ENCODE measurements at regions not wholly inside any gene's neighbourhood (a gene's known extent, or its start where the extent isn't known, plus 50 kb on each side); places are given as distances from the start of the nearest gene placed in this dataset.

- peaks cover 0 to 4% (median 3%) of the 10 kb centered on the region in 5 experiments for H3K9me3 ChIP-seq (ENCODE audit: control extremely low read depth in 1 of 5, control insufficient read depth in 4 of 5, insufficient read depth in 2 of 5, low read depth in 1 of 5, low read length in 4 of 5)
- H3K27me3 ChIP-seq (replicated peaks in 2 of 5; ENCODE audit: control insufficient read depth in 4 of 5, insufficient read depth in 5 of 5, low read length in 4 of 5): no peaks in the 10 kb centered on the region
- WGBS (ENCODE audit: insufficient coverage): 82% methylated on average over 3 of the region's 5 CpGs
- CTCF ChIA-PET: interaction anchor here (0.7 kb wide), 1 partner anchor 190 kb away, joined by 3 read pairs; no protein-coding TSS in a partner anchor
- POLR2A ChIA-PET: no interaction called here
- H3K36me3 ChIP-seq (ENCODE audit: control insufficient read depth in 4 of 4, insufficient read depth in 4 of 4, low read length in 3 of 4): no peaks in the 10 kb centered on the region
- H3K4me3 ChIP-seq (ENCODE audit: control insufficient read depth in 1 of 7, extremely low read depth in 1 of 7, insufficient read depth in 4 of 7, low read depth in 2 of 7, low read length in 6 of 7): no peak overlapping the region
- H3K4me1 ChIP-seq (ENCODE audit: control extremely low read depth in 1 of 4, control insufficient read depth in 4 of 4, insufficient read depth in 4 of 4, low read length in 3 of 4): no peaks in the 10 kb centered on the region
- DNase-seq: no peak
- no peak overlapping the region for H3K27ac ChIP-seq (ENCODE audit: insufficient read depth in 1 of 2, low read depth in 1 of 2, low read length in 2 of 2, poor library complexity in 1 of 2, severe bottlenecking in 2 of 2)
Measured at GRCh38 chr20:60813066-60813465, 439.0 kb upstream of the CDH4 start.

DNA sequence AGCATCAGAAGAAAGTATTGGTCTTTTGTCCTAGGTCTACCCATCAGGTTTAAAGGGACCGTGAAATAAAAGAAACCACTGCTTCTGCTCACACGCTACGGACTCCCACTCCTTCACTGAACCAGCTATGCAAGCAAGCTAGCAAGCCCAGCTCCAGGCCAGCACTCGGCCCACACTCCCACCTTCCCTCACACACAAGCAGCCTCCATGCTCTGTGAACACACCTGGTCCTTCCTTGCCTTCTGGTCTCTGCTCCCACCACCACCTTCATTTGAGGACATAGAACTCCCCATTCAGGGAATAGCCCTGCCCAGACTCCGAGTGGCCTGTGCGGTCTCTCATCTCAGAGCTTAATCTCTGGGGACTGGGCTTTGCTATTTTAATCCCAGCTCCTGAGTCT, 436.4 kb upstream of the CDH4 start:
- POLR2A ChIA-PET: no interaction called here

GRCh38 chr20:60816901-60817300, 435.2 kb upstream of the CDH4 start:
- no peak overlapping the region for H3K27ac ChIP-seq (ENCODE audit: insufficient read depth in 1 of 2, low read depth in 1 of 2, low read length in 2 of 2, poor library complexity in 1 of 2, severe bottlenecking in 2 of 2)
- ChIA-PET POLR2A (no interaction called here), CTCF (no interaction called here)
- 100% methylated on average over 1 of the region's 2 CpGs for WGBS (ENCODE audit: insufficient coverage)
- no peaks in the 10 kb centered on the region for H3K36me3 ChIP-seq (ENCODE audit: control insufficient read depth in 4 of 4, insufficient read depth in 4 of 4, low read length in 3 of 4)
- H3K4me3 ChIP-seq (ENCODE audit: control insufficient read depth in 1 of 7, extremely low read depth in 1 of 7, insufficient read depth in 4 of 7, low read depth in 2 of 7, low read length in 6 of 7): no peak overlapping the region
- peaks cover 0 to 3% (median 0%) of the 10 kb centered on the region in 4 experiments for H3K4me1 ChIP-seq (ENCODE audit: control extremely low read depth in 1 of 4, control insufficient read depth in 4 of 4, insufficient read depth in 4 of 4, low read length in 3 of 4)
- no peak for DNase-seq
- peaks cover 0 to 4% (median 0%) of the 10 kb centered on the region in 5 experiments for H3K9me3 ChIP-seq (ENCODE audit: control extremely low read depth in 1 of 5, control insufficient read depth in 4 of 5, insufficient read depth in 2 of 5, low read depth in 1 of 5, low read length in 4 of 5)
- no peaks in the 10 kb centered on the region for H3K27me3 ChIP-seq (replicated peaks in 2 of 5; ENCODE audit: control insufficient read depth in 4 of 5, insufficient read depth in 5 of 5, low read length in 4 of 5)

More for the DNA sequence above, 436.4 kb upstream of the CDH4 start:
- Histone ChIP-seq H3K27ac (ENCODE audit: insufficient read depth in 1 of 2, low read depth in 1 of 2, low read length in 2 of 2, poor library complexity in 1 of 2, severe bottlenecking in 2 of 2) (no peak overlapping the region), H3K27me3 (replicated peaks in 2 of 5; ENCODE audit: control insufficient read depth in 4 of 5, insufficient read depth in 5 of 5, low read length in 4 of 5) (no peaks in the 10 kb centered on the region), H3K4me1 (ENCODE audit: control extremely low read depth in 1 of 4, control insufficient read depth in 4 of 4, insufficient read depth in 4 of 4, low read length in 3 of 4) (no peaks in the 10 kb centered on the region), H3K9me3 (ENCODE audit: control extremely low read depth in 1 of 5, control insufficient read depth in 4 of 5, insufficient read depth in 2 of 5, low read depth in 1 of 5, low read length in 4 of 5) (peaks cover 0 to 4% (median 2%) of the 10 kb centered on the region in 5 experiments), H3K4me3 (ENCODE audit: control insufficient read depth in 1 of 7, extremely low read depth in 1 of 7, insufficient read depth in 4 of 7, low read depth in 2 of 7, low read length in 6 of 7) (no peak overlapping the region), H3K36me3 (ENCODE audit: control insufficient read depth in 4 of 4, insufficient read depth in 4 of 4, low read length in 3 of 4) (no peaks in the 10 kb centered on the region)
- 94% methylated on average over 6 of the region's 6 CpGs for WGBS (ENCODE audit: insufficient coverage)
- CTCF ChIA-PET: no interaction called here
- no peak for DNase-seq

- H3K4me1 ChIP-seq (ENCODE audit: control extremely low read depth in 1 of 4, control insufficient read depth in 4 of 4, insufficient read depth in 4 of 4, low read length in 3 of 4): peaks cover 0 to 3% (median 0%) of the 10 kb centered on the region in 4 experiments
- CTCF ChIA-PET: no interaction called here
- peaks cover 0 to 4% (median 0%) of the 10 kb centered on the region in 5 experiments for H3K9me3 ChIP-seq (ENCODE audit: control extremely low read depth in 1 of 5, control insufficient read depth in 4 of 5, insufficient read depth in 2 of 5, low read depth in 1 of 5, low read length in 4 of 5)
- peaks cover 0 to 4% (median 0%) of the 10 kb centered on the region in 5 experiments for H3K27me3 ChIP-seq (replicated peaks in 2 of 5; ENCODE audit: control insufficient read depth in 4 of 5, insufficient read depth in 5 of 5, low read length in 4 of 5)
- no peak overlapping the region for H3K4me3 ChIP-seq (ENCODE audit: control insufficient read depth in 1 of 7, extremely low read depth in 1 of 7, insufficient read depth in 4 of 7, low read depth in 2 of 7, low read length in 6 of 7)
- POLR2A ChIA-PET: no interaction called here
- WGBS (ENCODE audit: insufficient coverage): 96% methylated on average over 4 of the region's 4 CpGs
- H3K27ac ChIP-seq (ENCODE audit: insufficient read depth in 1 of 2, low read depth in 1 of 2, low read length in 2 of 2, poor library complexity in 1 of 2, severe bottlenecking in 2 of 2): no peak overlapping the region
- no peak for DNase-seq
- no peaks in the 10 kb centered on the region for H3K36me3 ChIP-seq (ENCODE audit: control insufficient read depth in 4 of 4, insufficient read depth in 4 of 4, low read length in 3 of 4)
Measured at GRCh38 chr20:60817891-60818290, 434.2 kb upstream of the CDH4 start.

GRCh38 chr20:60819511-60819910, 432.6 kb upstream of the CDH4 start:
- WGBS (ENCODE audit: insufficient coverage): 45% methylated on average over 2 of the region's 5 CpGs
- POLR2A ChIA-PET: no interaction called here

GRCh38 chr20:60820149-60820548, 431.9 kb upstream of the CDH4 start:
- WGBS (ENCODE audit: insufficient coverage): 90% methylated on average over 2 of the region's 4 CpGs
- no peak overlapping the region for H3K27ac ChIP-seq (ENCODE audit: insufficient read depth in 1 of 2, low read depth in 1 of 2, low read length in 2 of 2, poor library complexity in 1 of 2, severe bottlenecking in 2 of 2)
- H3K4me1 ChIP-seq (ENCODE audit: control extremely low read depth in 1 of 4, control insufficient read depth in 4 of 4, insufficient read depth in 4 of 4, low read length in 3 of 4): peaks cover 0 to 3% (median 0%) of the 10 kb centered on the region in 4 experiments
- DNase-seq: no peak
- ChIA-PET CTCF (no interaction called here), POLR2A (no interaction called here)
- H3K36me3 ChIP-seq (ENCODE audit: control insufficient read depth in 4 of 4, insufficient read depth in 4 of 4, low read length in 3 of 4): no peaks in the 10 kb centered on the region
- peaks cover 0 to 4% (median 1%) of the 10 kb centered on the region in 5 experiments for H3K9me3 ChIP-seq (ENCODE audit: control extremely low read depth in 1 of 5, control insufficient read depth in 4 of 5, insufficient read depth in 2 of 5, low read depth in 1 of 5, low read length in 4 of 5)
- H3K4me3 ChIP-seq (ENCODE audit: control insufficient read depth in 1 of 7, extremely low read depth in 1 of 7, insufficient read depth in 4 of 7, low read depth in 2 of 7, low read length in 6 of 7): no peak overlapping the region
- H3K27me3 ChIP-seq (replicated peaks in 2 of 5; ENCODE audit: control insufficient read depth in 4 of 5, insufficient read depth in 5 of 5, low read length in 4 of 5): peaks cover 0 to 9% (median 0%) of the 10 kb centered on the region in 5 experiments

More at GRCh38 chr20:60819511-60819910, 432.6 kb upstream of the CDH4 start:
- peaks cover 0 to 8% (median 0%) of the 10 kb centered on the region in 5 experiments for H3K27me3 ChIP-seq (replicated peaks in 2 of 5; ENCODE audit: control insufficient read depth in 4 of 5, insufficient read depth in 5 of 5, low read length in 4 of 5)
- no peak for DNase-seq
- H3K36me3 ChIP-seq (ENCODE audit: control insufficient read depth in 4 of 4, insufficient read depth in 4 of 4, low read length in 3 of 4): no peaks in the 10 kb centered on the region
- no peak overlapping the region for H3K4me3 ChIP-seq (ENCODE audit: control insufficient read depth in 1 of 7, extremely low read depth in 1 of 7, insufficient read depth in 4 of 7, low read depth in 2 of 7, low read length in 6 of 7)
- peaks cover 0 to 3% (median 0%) of the 10 kb centered on the region in 4 experiments for H3K4me1 ChIP-seq (ENCODE audit: control extremely low read depth in 1 of 4, control insufficient read depth in 4 of 4, insufficient read depth in 4 of 4, low read length in 3 of 4)
- H3K27ac ChIP-seq (ENCODE audit: insufficient read depth in 1 of 2, low read depth in 1 of 2, low read length in 2 of 2, poor library complexity in 1 of 2, severe bottlenecking in 2 of 2): no peak overlapping the region
- CTCF ChIA-PET: no interaction called here
- H3K9me3 ChIP-seq (ENCODE audit: control extremely low read depth in 1 of 5, control insufficient read depth in 4 of 5, insufficient read depth in 2 of 5, low read depth in 1 of 5, low read length in 4 of 5): peaks cover 0 to 4% (median 0%) of the 10 kb centered on the region in 5 experiments

- no peak overlapping the region for H3K27ac ChIP-seq (ENCODE audit: insufficient read depth in 1 of 2, low read depth in 1 of 2, low read length in 2 of 2, poor library complexity in 1 of 2, severe bottlenecking in 2 of 2)
- peak in 1 of 3 donors; percentile 1 for DNase-seq
- POLR2A ChIA-PET: no interaction called here
- no peaks in the 10 kb centered on the region for H3K36me3 ChIP-seq (ENCODE audit: control insufficient read depth in 4 of 4, insufficient read depth in 4 of 4, low read length in 3 of 4)
- WGBS (ENCODE audit: insufficient coverage): 17% methylated on average over 5 of the region's 5 CpGs
- peaks cover 0 to 4% (median 1%) of the 10 kb centered on the region in 5 experiments for H3K9me3 ChIP-seq (ENCODE audit: control extremely low read depth in 1 of 5, control insufficient read depth in 4 of 5, insufficient read depth in 2 of 5, low read depth in 1 of 5, low read length in 4 of 5)
- H3K27me3 ChIP-seq (replicated peaks in 2 of 5; ENCODE audit: control insufficient read depth in 4 of 5, insufficient read depth in 5 of 5, low read length in 4 of 5): peaks cover 0 to 10% (median 0%) of the 10 kb centered on the region in 5 experiments
- H3K4me3 ChIP-seq (ENCODE audit: control insufficient read depth in 1 of 7, extremely low read depth in 1 of 7, insufficient read depth in 4 of 7, low read depth in 2 of 7, low read length in 6 of 7): no peak overlapping the region
- peaks cover 0 to 3% (median 0%) of the 10 kb centered on the region in 4 experiments for H3K4me1 ChIP-seq (ENCODE audit: control extremely low read depth in 1 of 4, control insufficient read depth in 4 of 4, insufficient read depth in 4 of 4, low read length in 3 of 4)
- CTCF ChIA-PET: no interaction called here
Measured at GRCh38 chr20:60820918-60821317, 431.1 kb upstream of the CDH4 start.

All from common myeloid progenitor, CD34-positive (primary cell).